ENCODE measurements at regions not wholly inside any gene's neighbourhood (a gene's known extent, or its start where the extent isn't known, plus 50 kb on each side); places are given as distances from the start of the nearest gene placed in this dataset.

DNA sequence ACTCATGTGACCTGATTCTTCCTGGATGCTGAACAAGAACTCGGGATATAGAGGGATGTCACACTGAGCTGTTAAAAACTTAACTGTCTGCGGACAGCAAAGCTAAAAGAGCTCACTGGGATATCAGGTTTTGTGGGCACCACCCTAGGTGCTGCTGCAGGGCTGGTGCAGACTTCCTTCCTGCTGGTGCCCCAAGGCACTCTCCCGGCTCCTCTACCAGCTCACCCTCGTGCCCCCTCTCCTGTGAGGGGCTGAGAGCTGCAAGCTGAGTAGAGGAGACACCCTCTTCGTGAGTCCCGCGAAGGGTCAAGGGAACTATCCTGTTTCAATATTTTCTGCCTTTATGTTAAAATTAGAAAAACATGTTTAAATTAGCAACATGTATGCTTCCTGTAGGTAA lies 1475.7 kb downstream of the EFNB2 start:
- Histone ChIP-seq H3K27me3 (no peaks in the 10 kb centered on the region), H3K27ac (no peak overlapping the region), H3K4me3 (no peak overlapping the region), H3K36me3 (no peaks in the 10 kb centered on the region), H3K9me3 (no peaks in the 10 kb centered on the region), H3K4me1 (no peaks in the 10 kb centered on the region)
- TF ChIP-seq POLR2AphosphoS5 (IDR thresholded peaks at IDR 0.05; ENCODE audit: insufficient read depth in 1 of 2, low read depth in 1 of 2) = no peak
- no peak for TF ChIP-seq POLR2A (IDR thresholded peaks at IDR 0.05)
- TF ChIP-seq, protein P1, sequence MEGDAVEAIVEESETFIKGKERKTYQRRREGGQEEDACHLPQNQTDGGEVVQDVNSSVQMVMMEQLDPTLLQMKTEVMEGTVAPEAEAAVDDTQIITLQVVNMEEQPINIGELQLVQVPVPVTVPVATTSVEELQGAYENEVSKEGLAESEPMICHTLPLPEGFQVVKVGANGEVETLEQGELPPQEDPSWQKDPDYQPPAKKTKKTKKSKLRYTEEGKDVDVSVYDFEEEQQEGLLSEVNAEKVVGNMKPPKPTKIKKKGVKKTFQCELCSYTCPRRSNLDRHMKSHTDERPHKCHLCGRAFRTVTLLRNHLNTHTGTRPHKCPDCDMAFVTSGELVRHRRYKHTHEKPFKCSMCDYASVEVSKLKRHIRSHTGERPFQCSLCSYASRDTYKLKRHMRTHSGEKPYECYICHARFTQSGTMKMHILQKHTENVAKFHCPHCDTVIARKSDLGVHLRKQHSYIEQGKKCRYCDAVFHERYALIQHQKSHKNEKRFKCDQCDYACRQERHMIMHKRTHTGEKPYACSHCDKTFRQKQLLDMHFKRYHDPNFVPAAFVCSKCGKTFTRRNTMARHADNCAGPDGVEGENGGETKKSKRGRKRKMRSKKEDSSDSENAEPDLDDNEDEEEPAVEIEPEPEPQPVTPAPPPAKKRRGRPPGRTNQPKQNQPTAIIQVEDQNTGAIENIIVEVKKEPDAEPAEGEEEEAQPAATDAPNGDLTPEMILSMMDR (IDR thresholded peaks at IDR 0.05) = no peak
- intact Hi-C loops (cut with DNase I) = no loop called here
- DNase-seq (ENCODE audit: extremely low spot score in 2 of 2) = no peak

DNA sequence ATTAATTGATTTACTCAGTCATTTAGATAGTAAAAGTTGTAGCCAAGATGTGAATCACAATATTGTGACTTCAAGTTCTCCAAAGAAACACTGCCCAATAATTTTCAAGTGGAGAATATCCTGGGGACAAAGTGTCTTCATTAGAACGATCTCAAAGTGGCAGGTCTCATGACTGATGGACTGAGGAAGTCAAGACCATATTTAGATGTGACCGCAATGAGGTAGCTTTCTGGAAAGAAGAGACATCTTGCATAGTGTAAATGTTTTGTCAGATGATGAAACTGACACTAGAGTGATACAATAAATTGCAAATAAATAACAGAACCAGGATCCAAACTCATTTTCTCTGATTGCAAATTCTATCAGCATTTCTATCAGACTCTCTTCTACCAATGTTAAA lies 1476.9 kb downstream of the EFNB2 start:
- no peaks in the 10 kb centered on the region for H3K4me1 ChIP-seq
- no peaks in the 10 kb centered on the region for H3K9me3 ChIP-seq
- H3K36me3 ChIP-seq = no peaks in the 10 kb centered on the region
- TF ChIP-seq POLR2A (IDR thresholded peaks at IDR 0.05) = no peak
- TF ChIP-seq, protein P1 (IDR thresholded peaks at IDR 0.05) = no peak
- no peak for TF ChIP-seq POLR2AphosphoS5 (IDR thresholded peaks at IDR 0.05; ENCODE audit: insufficient read depth in 1 of 2, low read depth in 1 of 2)
- H3K27me3 ChIP-seq = no peaks in the 10 kb centered on the region
- intact Hi-C loops (cut with DNase I) = no loop called here
- H3K4me3 ChIP-seq = no peak overlapping the region
- DNase-seq (ENCODE audit: extremely low spot score in 2 of 2) = no peak
- no peak overlapping the region for H3K27ac ChIP-seq

DNA sequence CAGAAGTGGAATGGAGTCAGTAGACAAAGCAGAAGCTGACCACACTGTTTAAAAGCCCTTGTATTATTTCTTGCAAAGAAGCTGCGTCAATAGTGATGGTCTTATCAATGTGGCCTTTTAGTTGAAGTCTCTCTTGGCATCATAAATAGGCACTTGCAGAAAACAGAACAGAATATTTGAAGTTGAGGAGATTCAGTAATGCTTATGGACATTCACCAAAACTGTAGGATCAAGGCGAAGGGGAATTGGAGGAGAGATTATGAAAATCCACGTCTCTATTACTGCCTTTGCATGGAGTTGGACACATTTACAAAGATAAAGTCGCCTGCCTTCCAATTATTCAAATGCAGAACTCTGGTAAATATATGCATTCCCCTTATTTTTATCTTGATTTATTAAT lies 1482.8 kb downstream of the EFNB2 start:
- intact Hi-C loops (cut with DNase I) = no loop called here
- no peak for TF ChIP-seq POLR2A (IDR thresholded peaks at IDR 0.05)
- Histone ChIP-seq H3K27ac (no peak overlapping the region), H3K4me3 (no peak overlapping the region), H3K36me3 (no peaks in the 10 kb centered on the region), H3K4me1 (no peaks in the 10 kb centered on the region), H3K27me3 (no peaks in the 10 kb centered on the region), H3K9me3 (no peaks in the 10 kb centered on the region)
- no peak for DNase-seq (ENCODE audit: extremely low spot score in 2 of 2)

DNA sequence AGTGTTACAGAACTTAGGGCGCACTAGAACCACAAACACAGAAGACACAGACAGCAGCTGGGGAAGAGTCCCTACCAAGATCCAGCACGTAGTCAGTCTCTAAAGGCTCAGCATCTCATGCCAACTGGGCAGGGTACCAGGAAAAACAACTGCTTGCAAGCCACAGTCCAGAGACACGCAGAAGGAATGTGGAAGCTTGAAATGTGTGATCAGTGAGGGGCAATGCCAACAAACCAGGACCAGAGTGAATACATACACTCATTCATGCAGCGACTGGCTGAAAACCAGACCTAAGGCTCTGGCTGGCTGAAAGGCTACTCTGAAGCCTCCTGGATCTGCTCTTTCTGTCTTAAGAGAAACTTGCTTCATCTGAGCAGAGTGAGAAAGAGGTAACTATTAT lies 1484.8 kb downstream of the EFNB2 start:
- Histone ChIP-seq H3K36me3 (no peaks in the 10 kb centered on the region), H3K9me3 (no peaks in the 10 kb centered on the region), H3K4me3 (no peak overlapping the region), H3K27me3 (no peaks in the 10 kb centered on the region), H3K4me1 (no peaks in the 10 kb centered on the region), H3K27ac (no peak overlapping the region)
- TF ChIP-seq POLR2AphosphoS5 (IDR thresholded peaks at IDR 0.05; ENCODE audit: insufficient read depth in 1 of 2, low read depth in 1 of 2) (no peak), POLR2A (IDR thresholded peaks at IDR 0.05) (no peak)
- TF ChIP-seq, protein P1 (IDR thresholded peaks at IDR 0.05) = no peak
- no peak for DNase-seq (ENCODE audit: extremely low spot score in 2 of 2)
- intact Hi-C loops (cut with DNase I) = no loop called here

DNA sequence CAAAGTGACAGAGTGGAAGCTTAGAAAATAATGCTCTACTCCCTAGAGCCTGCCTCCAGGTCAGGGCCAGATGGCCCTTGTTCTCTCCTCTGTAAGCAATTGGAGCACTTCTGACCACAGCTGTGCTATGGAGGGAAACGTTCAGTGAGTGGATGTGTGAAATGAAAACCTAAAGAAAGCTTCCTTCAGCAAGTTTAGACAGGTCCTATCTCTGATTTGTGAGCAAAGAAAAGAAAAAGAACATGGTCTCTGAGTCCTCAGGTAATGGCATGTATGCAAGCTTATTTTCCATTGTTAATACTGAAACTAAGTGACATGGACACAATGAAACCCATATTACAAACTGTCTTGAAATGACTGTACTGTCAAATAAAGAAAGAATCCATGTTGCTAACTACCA lies 1486.8 kb downstream of the EFNB2 start:
- Histone ChIP-seq H3K27ac (no peak overlapping the region), H3K27me3 (no peaks in the 10 kb centered on the region), H3K4me1 (no peaks in the 10 kb centered on the region), H3K4me3 (no peak overlapping the region), H3K36me3 (no peaks in the 10 kb centered on the region), H3K9me3 (no peaks in the 10 kb centered on the region)
- no peak for DNase-seq (ENCODE audit: extremely low spot score in 2 of 2)
- no peak for TF ChIP-seq POLR2AphosphoS5 (IDR thresholded peaks at IDR 0.05; ENCODE audit: insufficient read depth in 1 of 2, low read depth in 1 of 2)
- no peak for TF ChIP-seq POLR2A (IDR thresholded peaks at IDR 0.05)
- TF ChIP-seq, protein P1 (IDR thresholded peaks at IDR 0.05) = no peak
- intact Hi-C loops (cut with DNase I) = no loop called here

Measured in vagina (tissue), 2 donors.